ENCODE measurements at regions not wholly inside any gene's neighbourhood (a gene's known extent, or its start where the extent isn't known, plus 50 kb on each side); places are given as distances from the start of the nearest gene placed in this dataset.

DNA sequence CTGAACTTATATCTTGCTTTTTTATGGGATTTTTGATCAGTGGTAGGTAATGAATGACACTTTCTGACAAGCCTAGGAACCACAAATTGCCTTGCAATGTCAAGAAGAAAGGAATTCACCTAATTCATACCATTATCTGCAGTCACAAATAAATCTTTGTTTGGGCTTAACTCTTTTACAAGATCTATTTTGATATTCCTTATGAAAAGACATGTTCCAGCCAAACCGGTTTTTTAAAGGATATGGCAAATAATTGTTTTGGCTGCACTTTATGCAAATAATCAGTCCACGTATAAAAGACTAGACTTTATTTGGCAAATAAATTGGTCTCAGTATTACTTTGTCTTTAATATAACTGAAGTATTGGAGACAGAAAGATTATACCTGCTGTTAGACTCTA lies 771.7 kb upstream of the ADGRB3 start:
- ChIA-PET POLR2A (no interaction called here), CTCF (ENCODE audit: low intra/inter-chr PET ratio) (no interaction called here)
- Histone ChIP-seq H3K27ac (ENCODE audit: extremely low read depth, low read depth, low read length) (no peak overlapping the region), H3K27me3 (ENCODE audit: control insufficient read depth in 2 of 2, insufficient read depth in 2 of 2, low read length in 2 of 2) (no peaks in the 10 kb centered on the region), H3K36me3 (ENCODE audit: control insufficient read depth, insufficient read depth, low read length) (no peaks in the 10 kb centered on the region), H2AFZ (ENCODE audit: low read depth, low read length) (no peak overlapping the region), H3K4me3 (no peak overlapping the region), H4K20me1 (replicated peaks; ENCODE audit: control insufficient read depth, insufficient read depth, low read length) (no peaks in the 10 kb centered on the region), H3K79me2 (ENCODE audit: control insufficient read depth, insufficient read depth, low read length) (no peaks in the 10 kb centered on the region), H3K9me1 (ENCODE audit: control insufficient read depth, insufficient read depth, low read length) (no peaks in the 10 kb centered on the region), H3K4me2 (ENCODE audit: insufficient read depth, low read length) (no peak overlapping the region), H3K9me3 (replicated peaks; ENCODE audit: control insufficient read depth, insufficient read depth, low read depth, low read length) (0 out of 2 replicates have a peak, but pooled peaks cover 2% of the 10 kb centered on the region), H3K9ac (ENCODE audit: insufficient read depth in 1 of 2, low read depth in 2 of 2, low read length in 2 of 2) (no peak overlapping the region), H3K4me1 (replicated peaks in 1 of 2; ENCODE audit: control insufficient read depth in 2 of 2, insufficient read depth in 2 of 2, low read length in 2 of 2) (no peaks in the 10 kb centered on the region)
- ATAC-seq, result no peak
- no peak for DNase-seq (ENCODE audit: extremely low read depth in 1 of 4, low spot score in 3 of 4)
- BruUV-seq (replicated peaks), result no TSS peak
- 56% methylated on average over 2 of the region's 2 CpGs for WGBS (ENCODE audit: insufficient coverage, low coverage, missing lambda C conversion rate)
- intact Hi-C loops (cut with micrococcal nuclease), result no loop called here
- TF ChIP-seq, protein P1, sequence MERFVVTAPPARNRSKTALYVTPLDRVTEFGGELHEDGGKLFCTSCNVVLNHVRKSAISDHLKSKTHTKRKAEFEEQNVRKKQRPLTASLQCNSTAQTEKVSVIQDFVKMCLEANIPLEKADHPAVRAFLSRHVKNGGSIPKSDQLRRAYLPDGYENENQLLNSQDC (CRISPR knock-in tag; IDR thresholded peaks at IDR 0.05), result no peak
- TF ChIP-seq, protein P2, sequence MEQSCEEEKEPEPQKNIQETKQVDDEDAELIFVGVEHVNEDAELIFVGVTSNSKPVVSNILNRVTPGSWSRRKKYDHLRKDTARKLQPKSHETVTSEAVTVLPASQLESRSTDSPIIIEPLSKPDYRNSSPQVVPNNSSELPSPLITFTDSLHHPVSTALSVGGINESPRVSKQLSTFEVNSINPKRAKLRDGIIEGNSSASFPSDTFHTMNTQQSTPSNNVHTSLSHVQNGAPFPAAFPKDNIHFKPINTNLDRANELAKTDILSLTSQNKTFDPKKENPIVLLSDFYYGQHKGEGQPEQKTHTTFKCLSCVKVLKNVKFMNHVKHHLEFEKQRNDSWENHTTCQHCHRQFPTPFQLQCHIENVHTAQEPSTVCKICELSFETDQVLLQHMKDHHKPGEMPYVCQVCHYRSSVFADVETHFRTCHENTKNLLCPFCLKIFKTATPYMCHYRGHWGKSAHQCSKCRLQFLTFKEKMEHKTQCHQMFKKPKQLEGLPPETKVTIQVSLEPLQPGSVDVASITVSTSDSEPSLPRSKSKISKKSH (CRISPR knock-in tag; IDR thresholded peaks at IDR 0.05), result no peak
- TF ChIP-seq ZNF23 (CRISPR knock-in tag; IDR thresholded peaks at IDR 0.05), result no peak
- no peak for TF ChIP-seq TGIF2 (CRISPR knock-in tag; IDR thresholded peaks at IDR 0.05)
- no peak for TF ChIP-seq HNRNPL (IDR thresholded peaks at IDR 0.05; ENCODE audit: low read depth, low read length)
- TF ChIP-seq, protein P3, sequence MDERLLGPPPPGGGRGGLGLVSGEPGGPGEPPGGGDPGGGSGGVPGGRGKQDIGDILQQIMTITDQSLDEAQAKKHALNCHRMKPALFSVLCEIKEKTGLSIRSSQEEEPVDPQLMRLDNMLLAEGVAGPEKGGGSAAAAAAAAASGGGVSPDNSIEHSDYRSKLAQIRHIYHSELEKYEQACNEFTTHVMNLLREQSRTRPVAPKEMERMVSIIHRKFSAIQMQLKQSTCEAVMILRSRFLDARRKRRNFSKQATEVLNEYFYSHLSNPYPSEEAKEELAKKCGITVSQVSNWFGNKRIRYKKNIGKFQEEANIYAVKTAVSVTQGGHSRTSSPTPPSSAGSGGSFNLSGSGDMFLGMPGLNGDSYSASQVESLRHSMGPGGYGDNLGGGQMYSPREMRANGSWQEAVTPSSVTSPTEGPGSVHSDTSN (CRISPR knock-in tag; IDR thresholded peaks at IDR 0.05; ENCODE audit: low read depth), result no peak
- TF ChIP-seq, protein P3 (tag; conservative IDR thresholded peaks at IDR 0.05; ENCODE audit: low read depth), result no peak
- no peak for TF ChIP-seq NR4A1 (CRISPR knock-in tag; IDR thresholded peaks at IDR 0.05)
- TF ChIP-seq NR4A1 (tag; IDR thresholded peaks at IDR 0.05), result no peak
- TF ChIP-seq RUNX1 (IDR thresholded peaks at IDR 0.05; ENCODE audit: low read depth), result no peak
- TF ChIP-seq E2F3 (CRISPR knock-in tag; IDR thresholded peaks at IDR 0.05), result no peak
- TF ChIP-seq, protein P4, sequence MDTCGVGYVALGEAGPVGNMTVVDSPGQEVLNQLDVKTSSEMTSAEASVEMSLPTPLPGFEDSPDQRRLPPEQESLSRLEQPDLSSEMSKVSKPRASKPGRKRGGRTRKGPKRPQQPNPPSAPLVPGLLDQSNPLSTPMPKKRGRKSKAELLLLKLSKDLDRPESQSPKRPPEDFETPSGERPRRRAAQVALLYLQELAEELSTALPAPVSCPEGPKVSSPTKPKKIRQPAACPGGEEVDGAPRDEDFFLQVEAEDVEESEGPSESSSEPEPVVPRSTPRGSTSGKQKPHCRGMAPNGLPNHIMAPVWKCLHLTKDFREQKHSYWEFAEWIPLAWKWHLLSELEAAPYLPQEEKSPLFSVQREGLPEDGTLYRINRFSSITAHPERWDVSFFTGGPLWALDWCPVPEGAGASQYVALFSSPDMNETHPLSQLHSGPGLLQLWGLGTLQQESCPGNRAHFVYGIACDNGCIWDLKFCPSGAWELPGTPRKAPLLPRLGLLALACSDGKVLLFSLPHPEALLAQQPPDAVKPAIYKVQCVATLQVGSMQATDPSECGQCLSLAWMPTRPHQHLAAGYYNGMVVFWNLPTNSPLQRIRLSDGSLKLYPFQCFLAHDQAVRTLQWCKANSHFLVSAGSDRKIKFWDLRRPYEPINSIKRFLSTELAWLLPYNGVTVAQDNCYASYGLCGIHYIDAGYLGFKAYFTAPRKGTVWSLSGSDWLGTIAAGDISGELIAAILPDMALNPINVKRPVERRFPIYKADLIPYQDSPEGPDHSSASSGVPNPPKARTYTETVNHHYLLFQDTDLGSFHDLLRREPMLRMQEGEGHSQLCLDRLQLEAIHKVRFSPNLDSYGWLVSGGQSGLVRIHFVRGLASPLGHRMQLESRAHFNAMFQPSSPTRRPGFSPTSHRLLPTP (IDR thresholded peaks at IDR 0.05; ENCODE audit: borderline replicate concordance, extremely low read depth, insufficient read length), result no peak
- no peak for TF ChIP-seq HMG20B (CRISPR knock-in tag; IDR thresholded peaks at IDR 0.05)
- no peak for FAIRE-seq
- in situ Hi-C loops (cut with MboI), result no loop called here

Data from K562 (cell line).